ENCODE measurements at regions not wholly inside any gene's neighbourhood (a gene's known extent, or its start where the extent isn't known, plus 50 kb on each side); places are given as distances from the start of the nearest gene placed in this dataset.

GRCh38 chr6:134719286-134719685, 230.6 kb downstream of the ALDH8A1 start:
- DNase-seq (ENCODE audit: low spot score) = no peak

- peak; percentile 98 for DNase-seq (ENCODE audit: low spot score)
Measured at GRCh38 chr6:134714679-134715078, 235.2 kb downstream of the ALDH8A1 start.

- no peak for DNase-seq (ENCODE audit: low spot score)
Measured at GRCh38 chr6:134714113-134714512, 235.8 kb downstream of the ALDH8A1 start.

- DNase-seq (ENCODE audit: low spot score) = no peak
Measured at GRCh38 chr6:134712311-134712710, 237.6 kb downstream of the ALDH8A1 start.

GRCh38 chr6:134708079-134708478, 241.8 kb downstream of the ALDH8A1 start:
- DNase-seq (ENCODE audit: low spot score) = no peak

- DNase-seq (ENCODE audit: low spot score) = peak; percentile 96
Measured at GRCh38 chr6:134707342-134708031, 242.4 kb downstream of the ALDH8A1 start.

GRCh38 chr6:134706806-134707205, 243.1 kb downstream of the ALDH8A1 start:
- DNase-seq (ENCODE audit: low spot score) = peak; percentile 32

GRCh38 chr6:134706153-134706552, 243.7 kb downstream of the ALDH8A1 start:
- no peak for DNase-seq (ENCODE audit: low spot score)

- DNase-seq (ENCODE audit: low spot score) = no peak
Measured at GRCh38 chr6:134703206-134703605, 246.7 kb downstream of the ALDH8A1 start.

GRCh38 chr6:134702279-134702678, 247.6 kb downstream of the ALDH8A1 start:
- no peak for DNase-seq (ENCODE audit: low spot score)

- no peak for DNase-seq (ENCODE audit: low spot score)
Measured at GRCh38 chr6:134701301-134701700, 248.6 kb downstream of the ALDH8A1 start.

- no peak for DNase-seq (ENCODE audit: low spot score)
Measured at GRCh38 chr6:134698228-134698627, 251.7 kb downstream of the ALDH8A1 start.

GRCh38 chr6:134692008-134692407, 257.9 kb downstream of the ALDH8A1 start:
- DNase-seq (ENCODE audit: low spot score) = no peak

GRCh38 chr6:134691180-134691579, 258.7 kb downstream of the ALDH8A1 start:
- DNase-seq (ENCODE audit: low spot score) = no peak

GRCh38 chr6:134690048-134690447, 259.9 kb downstream of the ALDH8A1 start:
- DNase-seq (ENCODE audit: low spot score) = no peak

GRCh38 chr6:134689641-134690040, 260.3 kb downstream of the ALDH8A1 start:
- DNase-seq (ENCODE audit: low spot score) = no peak

GRCh38 chr6:134689177-134689576, 260.7 kb downstream of the ALDH8A1 start:
- DNase-seq (ENCODE audit: low spot score) = no peak

- DNase-seq (ENCODE audit: low spot score) = no peak
Measured at GRCh38 chr6:134686071-134686470, 263.8 kb downstream of the ALDH8A1 start.

GRCh38 chr6:134684423-134684795, 265.5 kb downstream of the ALDH8A1 start:
- no peak for DNase-seq (ENCODE audit: low spot score)

GRCh38 chr6:134683783-134684422, 266.0 kb downstream of the ALDH8A1 start:
- no peak for DNase-seq (ENCODE audit: low spot score)

GRCh38 chr6:134680433-134680832, 269.5 kb downstream of the ALDH8A1 start:
- no peak for DNase-seq (ENCODE audit: low spot score)

- DNase-seq (ENCODE audit: low spot score) = no peak
Measured at GRCh38 chr6:134680021-134680420, 269.9 kb downstream of the ALDH8A1 start.

- peak; percentile 80 for DNase-seq (ENCODE audit: low spot score)
Measured at GRCh38 chr6:134678436-134678889, 271.4 kb downstream of the ALDH8A1 start.

All from HT-29 (cell line).